Activated T-helper 2 cell treated with anti-CD3 and anti-CD28 coated beads, Interferon-gamma antibody, Interleukin-2, Interleukin-4, amounts not matched to agents 10 μg/mL and 5 μg/mL and 100 μg/mL, durations not matched to agents 14 hours and 24 hours and 36 hours (primary cell): ENCODE measurements at regions not wholly inside any gene's neighbourhood (a gene's known extent, or its start where the extent isn't known, plus 50 kb on each side); places are given as distances from the start of the nearest gene placed in this dataset.

Source experiments
- DNase-seq: peaks from one replicate; pipeline ENCODE4 v3.0.0; 2021; ENCODE audit warnings: low spot score
- H3K27ac Mint-ChIP-seq: one replicate; pipeline ENCODE4 v1.8.0; 2021; ENCODE audit warnings: mixed read lengths
- H3K27me3 Mint-ChIP-seq: one replicate; pipeline ENCODE4 v1.8.0; 2021; ENCODE audit warnings: low read depth, mixed read lengths
- H3K36me3 Mint-ChIP-seq: one replicate; pipeline ENCODE4 v1.8.0; 2021; ENCODE audit warnings: low read depth, mixed read lengths
- H3K4me1 Mint-ChIP-seq: one replicate; pipeline ENCODE4 v1.8.0; 2021; ENCODE audit warnings: low read depth, mixed read lengths
- H3K4me3 Mint-ChIP-seq: one replicate; pipeline ENCODE4 v1.8.0; 2021; ENCODE audit warnings: low read depth, mild to moderate bottlenecking, moderate library complexity, mixed read lengths
- H3K9me3 Mint-ChIP-seq: one replicate; pipeline ENCODE4 v1.8.0; 2021; ENCODE audit warnings: mixed read lengths
- intact Hi-C: fragments of 100-400 bp; cut with micrococcal nuclease; formaldehyde crosslinking; loops from one replicate; pipeline ENCODE4 v1.15.1; 2023

- H3K36me3 Mint-ChIP-seq, result no peaks in the 10 kb centered on the region
- no peak overlapping the region for H3K4me3 Mint-ChIP-seq
- peaks cover 10% of the 10 kb centered on the region for H3K27me3 Mint-ChIP-seq
- H3K27ac Mint-ChIP-seq, result no peak overlapping the region
- H3K9me3 Mint-ChIP-seq, result no peaks in the 10 kb centered on the region
- no peak for DNase-seq
- peaks cover 10% of the 10 kb centered on the region for H3K4me1 Mint-ChIP-seq
- intact Hi-C loops, result loop anchor here (10.0 kb wide), 1 partner anchor 605 kb away; no protein-coding TSS in a partner anchor
These were observed 248.7 kb upstream of the PELI2 start for GRCh38 chr14:55869397-55870049.

- Mint-ChIP-seq H3K27ac (no peak overlapping the region), H3K9me3 (no peaks in the 10 kb centered on the region), H3K4me1 (no peaks in the 10 kb centered on the region), H3K4me3 (no peak overlapping the region), H3K27me3 (peaks cover 10% of the 10 kb centered on the region), H3K36me3 (no peaks in the 10 kb centered on the region)
- intact Hi-C loops, result no loop called here
- no peak for DNase-seq
These were observed 245.0 kb upstream of the PELI2 start for GRCh38 chr14:55873169-55873568.

GRCh38 chr14:55874785-55875184 is 243.4 kb upstream of the PELI2 start:
- intact Hi-C loops, result no loop called here
- H3K9me3 Mint-ChIP-seq, result no peaks in the 10 kb centered on the region
- no peak for DNase-seq
- no peaks in the 10 kb centered on the region for H3K36me3 Mint-ChIP-seq
- H3K27ac Mint-ChIP-seq, result no peak overlapping the region
- H3K4me3 Mint-ChIP-seq, result no peak overlapping the region
- peaks cover 2% of the 10 kb centered on the region for H3K27me3 Mint-ChIP-seq
- no peaks in the 10 kb centered on the region for H3K4me1 Mint-ChIP-seq

- Mint-ChIP-seq H3K9me3 (no peaks in the 10 kb centered on the region), H3K27me3 (peaks cover 6% of the 10 kb centered on the region), H3K4me1 (no peaks in the 10 kb centered on the region), H3K36me3 (no peaks in the 10 kb centered on the region), H3K27ac (no peak overlapping the region), H3K4me3 (no peak overlapping the region)
- intact Hi-C loops, result no loop called here
- DNase-seq, result no peak
These were observed 240.3 kb upstream of the PELI2 start for GRCh38 chr14:55877942-55878341.

GRCh38 chr14:55881577-55882241 is 236.5 kb upstream of the PELI2 start:
- intact Hi-C loops, result no loop called here
- Mint-ChIP-seq H3K4me3 (no peak overlapping the region), H3K4me1 (no peaks in the 10 kb centered on the region), H3K27ac (no peak overlapping the region), H3K27me3 (peaks cover 12% of the 10 kb centered on the region), H3K36me3 (no peaks in the 10 kb centered on the region), H3K9me3 (no peaks in the 10 kb centered on the region)
- DNase-seq, result no peak

GRCh38 chr14:55884819-55885218 is 233.4 kb upstream of the PELI2 start:
- Mint-ChIP-seq H3K4me3 (no peak overlapping the region), H3K27ac (no peak overlapping the region), H3K27me3 (peaks cover 19% of the 10 kb centered on the region), H3K36me3 (no peaks in the 10 kb centered on the region), H3K9me3 (no peaks in the 10 kb centered on the region), H3K4me1 (no peaks in the 10 kb centered on the region)
- intact Hi-C loops, result no loop called here
- no peak for DNase-seq

- Mint-ChIP-seq H3K27ac (no peak overlapping the region), H3K4me1 (no peaks in the 10 kb centered on the region)
These were observed 229.1 kb upstream of the PELI2 start for GRCh38 chr14:55889124-55889523.

GRCh38 chr14:55891692-55892091 is 226.5 kb upstream of the PELI2 start:
- intact Hi-C loops, result no loop called here
- no peak overlapping the region for H3K27ac Mint-ChIP-seq
- H3K27me3 Mint-ChIP-seq, result peaks cover 17% of the 10 kb centered on the region
- H3K4me3 Mint-ChIP-seq, result no peak overlapping the region
- no peaks in the 10 kb centered on the region for H3K36me3 Mint-ChIP-seq
- H3K4me1 Mint-ChIP-seq, result no peaks in the 10 kb centered on the region
- no peak for DNase-seq
- no peaks in the 10 kb centered on the region for H3K9me3 Mint-ChIP-seq

More at GRCh38 chr14:55889124-55889523, 229.1 kb upstream of the PELI2 start:
- no peak overlapping the region for H3K4me3 Mint-ChIP-seq
- no peaks in the 10 kb centered on the region for H3K9me3 Mint-ChIP-seq
- no peak for DNase-seq
- peaks cover 26% of the 10 kb centered on the region for H3K27me3 Mint-ChIP-seq
- intact Hi-C loops, result no loop called here
- H3K36me3 Mint-ChIP-seq, result no peaks in the 10 kb centered on the region

GRCh38 chr14:55892906-55893305 is 225.3 kb upstream of the PELI2 start:
- Mint-ChIP-seq H3K9me3 (no peaks in the 10 kb centered on the region), H3K27ac (no peak overlapping the region), H3K4me3 (no peak overlapping the region), H3K36me3 (no peaks in the 10 kb centered on the region), H3K4me1 (no peaks in the 10 kb centered on the region), H3K27me3 (peaks cover 13% of the 10 kb centered on the region)
- no peak for DNase-seq
- intact Hi-C loops, result no loop called here

- H3K27me3 Mint-ChIP-seq, result peaks cover 11% of the 10 kb centered on the region
- no peak for DNase-seq
- H3K9me3 Mint-ChIP-seq, result no peaks in the 10 kb centered on the region
- H3K36me3 Mint-ChIP-seq, result no peaks in the 10 kb centered on the region
- H3K4me3 Mint-ChIP-seq, result no peak overlapping the region
- intact Hi-C loops, result no loop called here
- no peak overlapping the region for H3K27ac Mint-ChIP-seq
- H3K4me1 Mint-ChIP-seq, result no peaks in the 10 kb centered on the region
These were observed 224.5 kb upstream of the PELI2 start for GRCh38 chr14:55893705-55894104.

GRCh38 chr14:55897031-55897430 is 221.2 kb upstream of the PELI2 start:
- no peak for DNase-seq
- no peaks in the 10 kb centered on the region for H3K36me3 Mint-ChIP-seq
- intact Hi-C loops, result no loop called here
- H3K27me3 Mint-ChIP-seq, result no peaks in the 10 kb centered on the region
- no peak overlapping the region for H3K4me3 Mint-ChIP-seq
- no peaks in the 10 kb centered on the region for H3K9me3 Mint-ChIP-seq
- H3K4me1 Mint-ChIP-seq, result no peaks in the 10 kb centered on the region
- H3K27ac Mint-ChIP-seq, result no peak overlapping the region

- H3K36me3 Mint-ChIP-seq, result no peaks in the 10 kb centered on the region
- H3K4me3 Mint-ChIP-seq, result no peak overlapping the region
- intact Hi-C loops, result no loop called here
- no peaks in the 10 kb centered on the region for H3K27me3 Mint-ChIP-seq
- H3K9me3 Mint-ChIP-seq, result no peaks in the 10 kb centered on the region
- no peak for DNase-seq
- H3K4me1 Mint-ChIP-seq, result no peaks in the 10 kb centered on the region
- H3K27ac Mint-ChIP-seq, result no peak overlapping the region
These were observed 219.3 kb upstream of the PELI2 start for GRCh38 chr14:55898938-55899337.

GRCh38 chr14:55899531-55899930 is 218.7 kb upstream of the PELI2 start:
- Mint-ChIP-seq H3K27me3 (no peaks in the 10 kb centered on the region), H3K4me1 (no peaks in the 10 kb centered on the region), H3K36me3 (no peaks in the 10 kb centered on the region), H3K9me3 (no peaks in the 10 kb centered on the region), H3K27ac (no peak overlapping the region), H3K4me3 (no peak overlapping the region)
- no peak for DNase-seq
- intact Hi-C loops, result no loop called here
